GM10248 (cell line): ENCODE measurements at regions not wholly inside any gene's neighbourhood (a gene's known extent, or its start where the extent isn't known, plus 50 kb on each side); places are given as distances from the start of the nearest gene placed in this dataset.

Experiments
- CTCF ChIA-PET: fragments of 300-600 bp; sonication (Branson Sonifier 250); formaldehyde crosslinking; extraction: SDS; loops from one replicate; lab custom pipeline; 2021; ENCODE audit warnings: antibody characterized with exemption; lab: Yijun Ruan, JAX
- POLR2A ChIA-PET: fragments of 350-650 bp; sonication (Branson Sonifier 250); formaldehyde crosslinking; extraction: SDS; loops from one replicate; lab custom pipeline; 2020; ENCODE audit warnings: antibody characterized with exemption; lab: Yijun Ruan, JAX
- DNase-seq: peaks from one replicate; pipeline ENCODE4 v3.0.0; 2012; ENCODE audit errors: extremely low spot score
- TF ChIP-seq, protein P1 (sequence below): IDR thresholded peaks from 2 replicates; pipeline ENCODE4 v1.5.1; 2012; ENCODE audit warnings: mild to moderate bottlenecking, low read depth; ENCODE audit errors: extremely low read depth, missing control alignments, control extremely low read depth

DNA sequence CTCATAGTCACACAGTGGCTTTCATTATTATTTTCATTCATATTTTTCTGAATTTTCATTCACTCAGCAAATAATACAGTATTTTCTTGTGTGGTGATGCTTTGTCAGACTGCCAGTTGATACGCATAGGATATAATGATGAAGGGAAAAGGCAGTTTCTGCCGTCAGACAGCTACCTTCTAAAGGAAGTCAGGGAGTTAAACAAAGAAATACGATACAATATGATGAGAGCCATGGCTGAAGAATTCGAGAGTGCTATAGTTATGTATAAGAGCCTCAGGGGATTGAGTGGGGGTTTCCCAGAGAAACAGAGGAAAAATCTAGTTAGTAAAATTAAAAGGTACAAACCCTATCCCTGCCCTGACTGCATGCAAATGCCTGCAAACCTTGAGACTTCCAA lies 479.1 kb downstream of the OLFM4 start:
- CTCF ChIA-PET: no interaction called here

DNA sequence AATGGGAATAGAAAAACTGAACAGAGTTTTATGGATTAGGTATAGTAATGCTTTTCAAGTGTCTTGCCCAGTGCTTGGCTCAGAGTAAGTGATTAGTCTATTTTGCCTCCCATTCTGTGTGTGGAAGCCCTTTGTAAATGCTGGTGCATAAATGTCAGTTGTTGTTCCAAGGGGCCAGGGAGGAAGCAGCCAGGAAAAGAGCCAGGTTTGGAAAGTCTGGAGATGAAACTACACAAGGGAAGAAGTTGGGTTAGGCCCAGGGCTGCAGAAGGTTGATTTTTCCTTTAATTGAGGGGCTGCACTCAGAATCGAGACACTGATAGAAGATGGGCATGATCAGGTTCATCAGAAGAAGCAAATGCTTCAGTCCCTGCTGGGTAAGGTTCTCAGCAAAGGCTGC lies 484.0 kb downstream of the OLFM4 start:
- CTCF ChIA-PET: no interaction called here
- POLR2A ChIA-PET: no interaction called here
- no peak for DNase-seq
- TF ChIP-seq, protein P1, sequence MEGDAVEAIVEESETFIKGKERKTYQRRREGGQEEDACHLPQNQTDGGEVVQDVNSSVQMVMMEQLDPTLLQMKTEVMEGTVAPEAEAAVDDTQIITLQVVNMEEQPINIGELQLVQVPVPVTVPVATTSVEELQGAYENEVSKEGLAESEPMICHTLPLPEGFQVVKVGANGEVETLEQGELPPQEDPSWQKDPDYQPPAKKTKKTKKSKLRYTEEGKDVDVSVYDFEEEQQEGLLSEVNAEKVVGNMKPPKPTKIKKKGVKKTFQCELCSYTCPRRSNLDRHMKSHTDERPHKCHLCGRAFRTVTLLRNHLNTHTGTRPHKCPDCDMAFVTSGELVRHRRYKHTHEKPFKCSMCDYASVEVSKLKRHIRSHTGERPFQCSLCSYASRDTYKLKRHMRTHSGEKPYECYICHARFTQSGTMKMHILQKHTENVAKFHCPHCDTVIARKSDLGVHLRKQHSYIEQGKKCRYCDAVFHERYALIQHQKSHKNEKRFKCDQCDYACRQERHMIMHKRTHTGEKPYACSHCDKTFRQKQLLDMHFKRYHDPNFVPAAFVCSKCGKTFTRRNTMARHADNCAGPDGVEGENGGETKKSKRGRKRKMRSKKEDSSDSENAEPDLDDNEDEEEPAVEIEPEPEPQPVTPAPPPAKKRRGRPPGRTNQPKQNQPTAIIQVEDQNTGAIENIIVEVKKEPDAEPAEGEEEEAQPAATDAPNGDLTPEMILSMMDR: no peak

More for the DNA sequence above, 479.1 kb downstream of the OLFM4 start:
- DNase-seq: no peak
- POLR2A ChIA-PET: no interaction called here
- TF ChIP-seq, protein P1: no peak

DNA sequence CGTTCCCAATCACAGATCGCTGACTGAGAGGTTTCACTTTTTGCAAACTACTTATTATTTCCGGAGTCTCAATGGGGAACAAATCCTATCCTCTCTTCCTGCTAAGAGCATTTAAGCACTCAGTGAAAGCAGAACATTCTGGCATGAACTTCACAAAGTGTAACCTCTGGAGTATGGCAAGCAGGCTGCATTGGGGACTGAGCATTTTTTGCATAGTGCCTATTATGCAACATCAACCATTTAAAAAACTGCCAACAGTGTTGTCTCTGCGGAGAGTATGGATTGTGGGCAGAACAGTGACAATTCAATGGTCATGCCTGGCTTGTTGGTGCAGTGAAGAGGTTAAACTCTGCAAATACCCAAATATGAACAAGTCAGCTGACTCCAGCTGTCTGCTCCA lies 484.6 kb downstream of the OLFM4 start:
- ChIA-PET CTCF (no interaction called here), POLR2A (no interaction called here)
- TF ChIP-seq, protein P1: no peak
- no peak for DNase-seq

DNA sequence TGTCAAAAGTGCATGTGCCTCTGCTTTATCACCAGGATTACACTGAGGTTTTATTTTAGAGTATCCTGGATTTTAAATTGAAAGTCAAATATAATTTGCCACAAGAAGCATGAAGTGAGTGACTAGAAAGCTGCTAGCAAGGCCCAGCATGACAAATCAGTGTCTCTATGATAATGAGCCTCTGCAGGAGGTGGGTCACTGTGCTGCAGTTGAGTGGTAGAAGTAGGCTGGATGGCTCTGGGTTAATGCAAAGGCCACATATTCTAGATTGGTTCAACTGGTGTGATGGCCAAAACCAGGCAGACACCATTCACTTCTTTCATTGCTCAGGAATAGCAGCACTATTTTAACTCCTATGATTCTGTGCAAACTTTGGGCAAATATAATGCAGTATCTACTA lies 491.5 kb downstream of the OLFM4 start:
- POLR2A ChIA-PET: no interaction called here
- no peak for DNase-seq
- CTCF ChIA-PET: interaction anchor here (0.9 kb wide), 1 partner anchor 9 kb away, joined by 3 read pairs; no protein-coding TSS in a partner anchor
- TF ChIP-seq, protein P1: no peak

DNA sequence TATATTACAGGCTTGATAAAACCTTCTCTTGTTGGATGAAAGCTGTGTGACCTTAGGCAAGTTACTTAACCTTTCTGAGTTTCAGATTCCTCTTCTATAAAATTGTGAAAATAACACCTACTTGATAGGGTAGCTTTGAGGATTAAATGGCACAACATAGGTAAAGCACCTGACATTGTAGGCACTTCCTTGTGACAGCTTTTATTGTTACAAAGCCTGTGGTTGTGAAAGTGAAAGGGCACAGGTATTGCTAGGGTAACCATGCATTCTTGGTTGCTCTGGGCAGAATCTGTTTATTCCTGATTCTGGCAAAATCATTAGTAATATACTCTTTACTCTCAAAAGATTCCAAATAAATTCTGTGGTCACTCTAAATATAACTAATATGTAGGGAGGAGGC lies 493.4 kb downstream of the OLFM4 start:
- CTCF ChIA-PET: no interaction called here
- POLR2A ChIA-PET: no interaction called here
- TF ChIP-seq, protein P1: no peak
- DNase-seq: no peak

DNA sequence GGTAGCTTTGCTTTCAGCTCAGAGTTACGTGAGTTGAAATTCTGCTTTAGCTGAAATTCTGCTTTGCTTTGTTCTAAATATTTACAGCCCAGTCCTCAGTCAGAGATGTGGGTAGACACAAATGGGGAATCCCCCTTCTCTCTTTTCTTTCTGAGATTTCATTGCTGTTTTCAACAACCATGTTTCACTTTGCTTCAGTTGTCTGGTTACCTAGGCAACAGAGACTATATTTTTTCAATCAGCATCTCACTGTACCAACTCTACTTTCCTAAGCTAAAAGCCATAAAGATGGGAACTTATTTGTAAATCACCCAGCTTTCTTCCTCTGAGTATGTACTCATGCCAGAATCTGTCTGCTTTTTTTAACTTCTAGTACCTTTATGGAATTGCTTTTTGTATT lies 509.0 kb downstream of the OLFM4 start:
- ChIA-PET POLR2A (no interaction called here), CTCF (no interaction called here)
- TF ChIP-seq, protein P1: no peak
- no peak for DNase-seq
